ENCODE measurements at regions not wholly inside any gene's neighbourhood (a gene's known extent, or its start where the extent isn't known, plus 50 kb on each side); places are given as distances from the start of the nearest gene placed in this dataset.

DNA sequence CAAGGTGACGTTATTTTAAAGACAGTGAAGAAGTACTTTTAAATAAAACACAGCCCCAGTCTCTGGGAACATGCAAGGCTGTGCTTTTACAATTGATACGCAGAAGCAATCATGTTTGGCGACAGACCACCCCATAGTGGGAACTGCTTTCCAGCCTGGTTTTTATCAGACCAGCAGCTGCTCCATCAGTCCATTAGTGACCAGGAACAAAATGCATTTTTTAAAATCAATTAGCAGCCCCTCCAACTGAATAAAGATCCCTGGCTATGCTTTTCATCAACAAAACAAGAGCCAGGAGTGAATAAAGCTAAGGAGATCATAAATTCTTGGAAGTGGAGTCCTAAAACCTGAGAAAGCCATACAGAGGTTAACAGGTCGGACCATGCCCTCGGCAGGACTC lies 153.0 kb upstream of the TENM3 start:
- no peak for DNase-seq (ENCODE audit: low spot score)

DNA sequence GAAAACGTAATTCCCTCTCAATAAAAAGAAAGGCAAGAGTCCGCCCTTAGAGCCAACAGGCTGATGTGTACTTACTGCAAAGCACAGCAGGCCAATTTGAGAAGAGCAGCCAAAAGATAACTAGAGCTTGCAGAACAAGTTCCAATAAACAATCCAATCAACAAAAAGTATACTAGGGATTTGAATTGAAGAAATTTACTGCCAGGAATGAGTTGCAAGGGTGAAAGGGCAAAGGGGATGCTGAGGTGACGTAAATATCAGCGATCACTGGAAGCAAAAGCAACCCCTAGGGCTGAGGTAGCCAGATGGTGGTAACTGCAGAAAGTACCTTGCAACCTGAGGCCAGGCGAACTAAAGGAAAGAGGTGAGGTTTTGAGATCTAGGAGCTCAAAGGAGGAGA lies 152.1 kb upstream of the TENM3 start:
- no peak for DNase-seq (ENCODE audit: low spot score)

DNA sequence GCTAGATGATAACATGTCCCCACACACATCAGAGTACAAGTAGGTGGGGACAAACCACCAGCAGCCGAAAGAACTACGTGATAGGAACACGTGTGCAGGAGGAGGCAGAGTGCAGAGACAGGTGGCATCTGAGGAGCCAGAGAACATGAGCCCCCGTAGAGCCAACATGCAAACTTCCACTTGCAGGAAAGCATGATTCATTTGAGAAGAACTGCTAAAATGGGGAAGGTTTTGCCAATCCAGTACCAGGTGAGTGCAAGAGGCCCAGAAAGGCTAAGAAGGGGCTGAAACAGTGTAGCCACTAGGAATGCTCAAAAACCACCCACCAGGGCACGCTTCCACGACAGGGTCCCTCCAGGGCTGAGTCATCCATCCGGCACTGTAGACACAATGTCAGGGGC lies 149.8 kb upstream of the TENM3 start:
- DNase-seq (ENCODE audit: low spot score), result no peak

DNA sequence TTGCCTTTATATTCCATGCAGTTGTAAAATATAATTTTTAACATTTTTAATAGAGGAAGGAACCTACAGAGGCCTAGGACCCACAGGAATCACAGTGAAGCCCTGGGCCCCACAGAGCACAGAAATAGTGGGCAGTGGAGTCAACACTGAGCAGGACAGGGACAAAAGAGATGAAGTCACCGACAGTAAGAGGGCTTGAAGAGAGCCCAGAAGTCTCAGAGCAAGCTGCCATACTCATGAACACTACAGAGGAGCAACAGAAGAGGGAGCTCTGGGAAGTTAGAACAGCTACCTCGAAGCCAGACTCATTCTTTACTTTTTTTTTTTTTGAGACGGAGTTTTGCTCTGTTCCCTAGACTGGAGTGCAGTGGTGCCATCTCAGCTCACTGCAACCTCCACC lies 149.3 kb upstream of the TENM3 start:
- DNase-seq (ENCODE audit: low spot score), result no peak

DNA sequence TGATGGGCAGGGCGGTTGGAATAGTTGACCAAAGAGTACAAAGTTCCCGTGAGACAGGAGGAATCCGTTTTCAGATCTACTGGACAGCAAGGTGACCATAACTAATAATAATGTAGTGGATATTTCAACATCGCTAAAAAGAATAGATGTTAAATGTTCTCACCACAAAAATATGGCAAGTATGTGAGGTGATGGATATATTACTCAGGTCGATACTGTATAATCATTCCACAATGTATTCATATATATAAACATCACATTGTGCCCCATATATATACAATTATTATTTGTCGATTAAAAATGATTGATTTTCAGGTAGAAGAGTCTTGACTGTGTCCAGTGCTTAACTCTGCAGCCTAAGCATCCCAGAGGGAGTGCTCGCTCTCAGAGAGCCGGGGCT lies 141.6 kb upstream of the TENM3 start:
- no peak for DNase-seq (ENCODE audit: low spot score)

DNA sequence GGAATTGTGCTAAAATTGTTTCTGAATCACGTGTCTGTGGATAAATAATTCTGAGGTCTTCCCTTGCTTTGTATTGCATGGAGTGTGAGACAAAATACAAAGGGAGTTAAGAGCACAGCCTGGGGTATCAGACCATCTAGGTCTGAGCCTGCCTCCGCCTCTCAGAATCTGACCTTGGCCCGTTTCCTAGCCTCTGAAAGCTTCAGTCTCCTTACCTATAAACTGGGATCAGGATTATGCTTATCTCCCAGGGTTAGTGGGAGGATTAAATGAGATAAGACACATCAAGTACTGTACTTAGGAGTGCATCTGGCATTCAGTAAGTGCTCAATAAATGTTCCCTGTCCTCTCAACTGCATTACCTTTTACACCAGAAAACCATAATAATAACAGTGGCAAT lies 140.6 kb upstream of the TENM3 start:
- DNase-seq (ENCODE audit: low spot score), result no peak

DNA sequence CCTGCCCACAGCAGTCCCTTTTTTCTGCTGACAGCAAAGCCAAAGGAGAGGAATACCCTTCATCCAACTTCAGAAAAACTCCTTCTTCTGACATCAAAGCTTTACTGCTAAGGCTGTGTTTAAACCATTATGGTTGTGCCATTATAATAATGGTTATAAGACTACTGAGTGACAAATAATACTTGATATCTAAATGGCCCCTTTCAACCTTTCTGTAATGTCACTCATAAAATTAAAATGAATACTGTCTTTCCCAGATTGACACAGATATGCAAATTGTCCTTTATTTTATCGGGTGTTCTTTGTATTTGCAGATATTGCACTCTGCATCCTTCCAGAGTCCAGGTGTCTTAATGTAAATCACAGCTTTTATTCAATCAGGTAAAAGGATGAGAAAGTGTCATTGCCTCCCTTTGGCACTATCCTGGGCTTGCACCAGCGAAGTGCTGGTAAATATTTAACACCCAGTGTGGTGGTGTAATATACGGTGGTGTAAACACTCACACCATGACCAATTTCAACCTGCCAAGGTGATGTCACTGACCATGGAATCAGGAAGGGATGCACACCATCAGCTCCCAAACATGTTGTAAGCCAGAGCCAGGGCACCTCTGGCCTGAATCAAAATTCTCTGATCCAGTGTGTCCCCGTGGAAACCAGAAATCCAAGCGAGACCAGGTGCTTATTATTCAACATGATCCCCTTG lies 139.4 kb upstream of the TENM3 start:
- DNase-seq (ENCODE audit: low spot score), result no peak

DNA sequence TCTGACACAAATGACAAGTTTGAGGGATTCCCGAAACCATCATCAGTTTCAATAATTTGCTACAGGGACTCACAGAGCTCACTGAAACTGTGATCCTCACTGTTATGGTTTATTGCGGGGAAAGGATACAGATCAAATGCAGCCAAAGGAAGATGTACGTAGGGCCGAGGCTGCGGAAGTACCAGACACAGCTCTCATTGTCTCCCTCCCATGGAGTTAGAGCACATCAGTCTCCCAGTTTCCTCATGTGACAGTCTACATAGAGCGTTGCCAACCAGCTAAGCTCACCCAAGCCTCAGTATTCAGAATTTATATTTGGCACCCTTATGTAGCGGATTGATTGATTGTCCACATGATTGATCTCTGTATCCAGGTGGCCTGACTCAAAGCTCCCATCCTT lies 137.8 kb upstream of the TENM3 start:
- DNase-seq (ENCODE audit: low spot score), result no peak

DNA sequence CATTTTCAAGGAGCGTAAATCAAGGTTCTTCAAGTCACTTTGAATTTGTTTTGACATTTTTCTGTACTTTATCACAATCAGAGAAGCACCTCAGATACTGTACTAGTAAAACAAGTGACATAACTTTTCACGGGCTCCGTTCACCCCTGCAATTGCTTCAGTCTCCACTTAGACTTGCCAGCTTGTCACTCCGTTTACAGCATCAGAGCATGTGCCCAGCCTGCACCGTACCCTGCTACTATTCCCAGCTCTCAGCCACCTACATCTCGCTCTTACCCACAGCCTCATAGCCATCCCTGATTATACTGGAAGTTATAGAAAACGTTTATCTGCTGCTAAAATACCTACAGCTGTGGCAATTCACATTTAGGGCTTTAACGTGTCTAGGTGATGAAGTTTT lies 135.3 kb upstream of the TENM3 start:
- DNase-seq (ENCODE audit: low spot score), result no peak

DNA sequence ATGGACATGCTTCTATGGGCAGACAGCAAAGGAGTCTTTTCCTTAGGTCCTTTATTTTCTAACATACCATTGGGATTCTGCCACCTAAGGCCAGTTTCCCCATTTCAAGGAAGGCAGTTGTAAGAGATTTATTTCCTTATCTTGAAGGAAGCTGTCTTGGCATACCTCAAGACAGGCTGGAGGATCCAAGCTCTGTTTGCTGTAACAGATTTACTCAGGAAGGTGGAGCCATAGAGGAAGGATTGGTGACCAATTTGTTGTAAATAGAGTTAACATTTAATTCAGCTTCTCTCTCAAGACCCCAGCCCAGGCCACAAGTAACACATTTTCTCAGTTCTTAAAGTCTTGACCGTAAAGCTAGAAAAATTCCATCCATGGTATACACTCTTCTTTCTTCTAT lies 131.6 kb upstream of the TENM3 start:
- DNase-seq (ENCODE audit: low spot score), result no peak

DNA sequence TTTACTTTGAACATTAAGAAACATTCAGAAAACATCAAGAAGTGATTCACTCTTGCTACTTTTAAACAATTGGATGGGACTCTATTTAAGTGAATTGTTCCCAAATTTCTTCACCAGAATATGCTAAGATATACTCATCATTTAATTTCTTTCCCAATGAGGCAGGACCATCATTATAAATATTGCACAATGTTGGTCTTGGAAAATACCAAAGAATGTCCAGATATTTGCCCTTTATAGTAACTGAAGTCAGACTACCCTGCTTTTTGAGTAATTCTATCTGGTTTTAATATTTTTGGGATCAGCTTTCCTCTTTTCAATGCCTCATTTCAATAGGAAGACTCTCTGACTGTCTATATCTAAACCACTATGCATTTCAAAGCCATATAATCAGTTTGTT lies 129.4 kb upstream of the TENM3 start:
- no peak for DNase-seq (ENCODE audit: low spot score)

DNA sequence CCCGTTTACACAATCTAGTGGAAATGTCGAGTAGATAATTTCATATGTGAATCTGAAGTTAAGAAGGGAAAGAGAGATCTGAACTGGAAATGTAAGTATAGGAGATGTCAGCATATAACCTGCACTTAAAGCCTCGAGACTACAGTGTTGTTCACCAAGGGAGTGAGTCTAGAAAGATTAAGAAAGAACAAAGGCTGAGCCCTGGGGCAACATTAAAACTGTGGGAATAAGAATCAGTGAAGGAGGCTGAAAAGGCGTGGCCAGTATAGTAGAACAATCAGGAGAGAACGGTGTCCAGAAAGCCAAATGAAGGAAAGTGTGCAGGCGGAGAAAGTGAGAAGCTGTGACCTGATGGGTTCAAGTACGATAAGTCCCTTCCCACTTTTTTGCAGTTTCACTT lies 118.8 kb upstream of the TENM3 start:
- no peak for DNase-seq (ENCODE audit: low spot score)

DNA sequence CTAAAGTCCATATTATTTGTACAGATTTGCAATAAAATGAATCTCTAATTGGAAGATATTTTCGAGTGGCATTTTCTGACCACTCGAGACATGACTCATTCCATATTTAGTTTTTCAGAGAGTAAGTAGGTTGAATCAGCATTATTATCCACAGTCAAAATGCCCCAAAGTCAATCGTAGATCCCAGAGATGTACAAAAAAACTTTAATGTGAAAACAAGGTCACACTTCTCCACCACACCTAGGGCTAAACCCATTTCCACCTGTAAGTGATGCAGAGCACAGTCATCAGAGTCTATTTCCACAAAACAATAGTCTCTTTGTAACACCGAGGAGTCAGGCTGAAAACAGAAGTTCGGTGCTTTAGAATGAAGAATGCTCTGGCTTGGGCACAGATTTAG lies 117.1 kb upstream of the TENM3 start:
- no peak for DNase-seq (ENCODE audit: low spot score)

DNA sequence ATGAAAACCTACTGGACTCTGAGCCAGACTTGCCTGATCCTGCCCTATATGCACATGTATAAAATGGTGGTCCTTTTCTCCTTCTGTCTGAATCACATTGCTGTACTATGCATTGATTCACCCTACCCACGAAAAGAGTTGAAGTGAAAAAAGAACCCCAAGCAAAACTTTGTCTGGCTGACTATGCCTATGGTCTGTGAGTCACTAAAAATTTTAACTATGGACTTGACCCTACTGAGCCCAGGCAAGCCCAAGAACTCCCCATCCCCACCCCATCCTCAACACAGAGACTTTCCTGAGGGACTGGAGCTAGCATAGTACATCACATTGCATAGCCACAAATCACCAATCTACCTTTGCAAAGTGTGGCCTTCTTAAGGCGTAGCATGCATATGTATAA lies 116.6 kb upstream of the TENM3 start:
- DNase-seq (ENCODE audit: low spot score), result no peak

DNA sequence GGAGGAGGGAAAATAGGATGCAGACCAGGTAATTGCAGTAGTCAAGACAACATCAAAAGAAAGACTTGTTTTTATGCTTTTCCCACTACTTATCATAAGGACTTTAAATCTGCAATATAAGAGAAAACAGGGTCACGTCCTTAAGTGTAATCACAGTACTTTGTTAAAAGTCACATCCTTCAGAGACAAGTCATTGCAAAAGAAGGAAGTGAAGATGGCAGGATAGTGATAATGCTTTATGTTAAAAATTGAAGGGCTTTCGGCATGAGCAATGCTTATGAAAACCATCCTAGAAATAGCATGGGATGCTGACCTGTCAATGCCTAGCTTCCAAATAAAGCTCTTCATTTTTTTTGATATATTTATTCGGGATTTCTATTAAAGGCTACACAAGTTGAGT lies 110.2 kb upstream of the TENM3 start:
- DNase-seq (ENCODE audit: low spot score), result no peak

DNA sequence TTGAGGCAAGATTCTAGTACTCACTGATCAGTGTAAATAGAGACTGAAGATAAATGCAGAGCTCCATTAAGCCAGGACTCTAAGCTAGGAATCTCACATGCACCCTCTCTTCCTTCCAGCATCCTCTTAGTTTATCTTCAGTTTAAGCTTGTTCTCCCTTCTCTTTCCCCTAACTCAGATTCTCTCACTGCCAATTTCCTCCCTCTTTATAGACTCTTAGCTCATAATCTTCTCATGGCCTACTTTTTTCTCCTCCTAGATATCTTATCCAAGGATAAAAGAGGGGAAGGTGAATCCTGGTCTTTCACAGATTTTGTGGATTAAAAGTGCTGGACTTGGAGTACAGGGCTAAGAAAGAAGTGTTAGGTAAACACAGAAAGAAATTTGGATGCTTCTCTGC lies 108.9 kb upstream of the TENM3 start:
- no peak for DNase-seq (ENCODE audit: low spot score)

DNA sequence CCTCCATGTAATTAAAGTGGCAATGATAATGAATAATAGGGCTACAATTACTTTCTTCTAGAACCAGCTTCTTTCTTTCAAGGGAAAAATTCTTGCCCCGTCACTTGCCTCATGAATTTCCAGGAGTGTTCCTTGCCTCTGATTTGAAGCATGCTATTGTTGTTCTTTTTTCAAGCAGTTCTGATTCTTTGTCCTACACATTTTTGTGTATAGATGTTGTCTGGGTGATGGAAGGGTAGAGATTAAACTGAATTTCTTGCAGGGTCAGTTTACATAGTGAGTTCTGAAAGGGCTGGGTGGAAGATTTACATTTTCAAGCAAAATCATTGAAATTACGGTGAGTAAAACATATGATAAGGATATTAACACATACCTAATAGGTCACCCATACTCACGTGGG lies 107.0 kb upstream of the TENM3 start:
- no peak for DNase-seq (ENCODE audit: low spot score)

DNA sequence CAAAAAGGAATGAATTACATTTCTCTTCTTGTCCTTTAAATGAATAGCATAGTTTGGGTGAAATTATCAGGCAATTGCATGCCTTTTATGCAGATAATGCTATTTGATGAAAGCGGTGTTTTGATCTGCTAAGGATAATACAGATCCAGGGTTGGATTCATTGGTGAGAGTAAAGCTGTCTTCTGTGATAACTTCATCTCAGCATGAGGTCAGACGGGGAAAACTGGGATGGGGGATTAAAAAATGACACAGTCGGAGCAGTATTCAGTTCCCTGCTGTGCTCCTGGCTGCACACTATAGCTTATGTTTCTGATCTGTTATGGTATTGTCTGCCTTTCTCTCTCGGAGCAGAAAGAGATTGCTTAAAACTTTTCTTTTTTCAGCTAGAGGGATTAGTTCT lies 105.9 kb upstream of the TENM3 start:
- no peak for DNase-seq (ENCODE audit: low spot score)

DNA sequence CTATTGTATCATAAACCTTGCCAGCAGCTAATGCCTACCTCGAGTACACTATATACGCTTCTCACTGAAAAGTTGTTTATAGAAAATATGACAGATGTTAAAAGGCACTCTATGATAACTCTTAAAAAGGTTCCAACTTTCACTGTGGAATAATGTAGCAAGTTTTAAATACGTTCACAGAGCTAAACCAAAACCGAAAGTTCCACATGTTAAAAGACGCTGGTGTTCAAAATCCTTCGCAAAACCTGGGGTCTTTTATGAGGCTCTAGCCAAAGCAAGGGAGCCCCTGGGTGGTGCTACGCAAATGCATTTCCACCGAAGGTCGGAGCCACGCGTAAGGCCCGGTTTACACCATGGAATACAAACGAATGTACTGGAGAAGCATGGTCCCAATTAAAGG lies 103.7 kb upstream of the TENM3 start:
- DNase-seq (ENCODE audit: low spot score), result no peak

DNA sequence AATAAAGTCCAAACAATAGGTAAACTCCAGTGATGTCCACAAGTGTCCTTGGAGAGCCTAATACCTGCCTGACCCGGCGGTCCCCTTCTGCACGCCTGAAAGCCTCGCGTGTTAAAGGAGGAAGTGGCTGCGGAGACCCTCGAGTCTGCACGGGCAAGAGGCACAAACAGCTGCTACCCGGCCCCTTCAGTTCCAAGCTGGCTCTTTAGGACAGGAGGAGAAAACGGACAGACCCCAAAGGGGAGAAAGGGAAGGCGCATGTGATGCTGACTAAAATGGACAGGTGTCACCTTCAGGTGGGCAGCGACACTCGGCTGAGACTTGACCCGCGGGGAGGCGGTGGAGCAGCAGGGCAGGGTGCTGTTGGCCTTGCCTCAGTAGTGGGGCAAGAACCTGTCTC lies 102.7 kb upstream of the TENM3 start:
- no peak for DNase-seq (ENCODE audit: low spot score)

DNA sequence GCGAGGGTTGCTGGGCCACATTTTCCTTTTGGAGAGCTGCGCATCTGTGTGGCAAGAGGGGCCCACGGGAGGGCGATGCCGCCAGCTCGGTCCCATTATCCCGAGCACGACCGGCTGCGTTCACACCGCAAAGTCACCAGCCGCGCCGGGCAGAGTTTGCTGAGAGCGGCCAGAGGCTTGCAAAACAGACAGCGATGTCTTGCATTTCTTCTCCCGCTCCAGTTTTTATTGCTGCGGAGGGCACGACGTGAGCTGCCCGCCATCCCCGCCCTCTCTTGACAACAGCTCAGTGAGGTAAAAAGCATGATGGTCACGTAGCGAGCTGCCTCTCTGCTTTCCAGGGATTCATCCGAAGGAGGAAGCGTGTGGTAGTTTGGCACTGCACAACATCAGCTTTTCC lies 102.1 kb upstream of the TENM3 start:
- no peak for DNase-seq (ENCODE audit: low spot score)

DNA sequence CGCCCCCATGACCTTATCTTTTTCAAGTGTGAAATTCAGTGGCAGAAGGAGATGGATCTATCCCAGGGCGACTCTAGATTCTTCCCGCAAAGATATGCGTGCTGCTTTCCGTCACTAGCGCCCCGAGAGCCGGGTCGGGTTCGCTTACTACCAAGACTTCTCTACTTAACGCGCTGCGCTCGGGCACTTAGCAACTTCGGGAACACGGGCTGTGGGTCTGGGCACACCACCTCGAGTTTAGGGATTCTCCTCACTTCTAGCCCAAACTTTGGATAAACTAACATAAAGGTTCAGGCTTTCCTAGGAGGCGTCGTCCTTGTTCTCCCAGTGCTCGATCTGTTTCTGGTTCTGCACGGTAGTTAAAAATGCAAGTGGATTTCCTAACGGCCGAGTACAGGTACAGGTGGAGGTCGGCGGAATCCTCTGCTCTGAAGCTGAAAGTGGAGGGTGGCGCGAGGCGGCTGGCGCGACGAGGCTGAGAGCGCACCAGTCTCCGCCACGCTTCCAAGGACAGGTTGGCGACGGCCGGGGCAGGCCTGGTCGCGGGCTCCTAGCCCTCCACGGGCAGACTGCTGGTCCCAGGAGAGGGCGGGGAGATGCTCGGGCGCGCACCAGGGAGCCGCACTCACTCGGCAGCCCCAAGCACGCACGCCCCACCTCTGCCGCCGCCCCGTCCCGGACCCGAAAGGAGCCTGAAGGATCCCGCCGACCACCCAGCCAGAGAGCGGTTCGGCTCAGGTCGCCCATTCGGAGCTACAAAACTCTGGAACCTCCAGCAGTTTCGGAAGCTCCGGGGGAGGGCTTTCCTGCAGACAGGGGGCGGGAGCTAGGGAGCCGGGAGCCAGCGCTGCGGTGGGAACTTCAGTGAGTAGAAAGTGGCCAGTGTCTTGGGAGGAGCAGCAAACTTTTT lies 100.8 kb upstream of the TENM3 start:
- DNase-seq (ENCODE audit: low spot score), result no peak

DNA sequence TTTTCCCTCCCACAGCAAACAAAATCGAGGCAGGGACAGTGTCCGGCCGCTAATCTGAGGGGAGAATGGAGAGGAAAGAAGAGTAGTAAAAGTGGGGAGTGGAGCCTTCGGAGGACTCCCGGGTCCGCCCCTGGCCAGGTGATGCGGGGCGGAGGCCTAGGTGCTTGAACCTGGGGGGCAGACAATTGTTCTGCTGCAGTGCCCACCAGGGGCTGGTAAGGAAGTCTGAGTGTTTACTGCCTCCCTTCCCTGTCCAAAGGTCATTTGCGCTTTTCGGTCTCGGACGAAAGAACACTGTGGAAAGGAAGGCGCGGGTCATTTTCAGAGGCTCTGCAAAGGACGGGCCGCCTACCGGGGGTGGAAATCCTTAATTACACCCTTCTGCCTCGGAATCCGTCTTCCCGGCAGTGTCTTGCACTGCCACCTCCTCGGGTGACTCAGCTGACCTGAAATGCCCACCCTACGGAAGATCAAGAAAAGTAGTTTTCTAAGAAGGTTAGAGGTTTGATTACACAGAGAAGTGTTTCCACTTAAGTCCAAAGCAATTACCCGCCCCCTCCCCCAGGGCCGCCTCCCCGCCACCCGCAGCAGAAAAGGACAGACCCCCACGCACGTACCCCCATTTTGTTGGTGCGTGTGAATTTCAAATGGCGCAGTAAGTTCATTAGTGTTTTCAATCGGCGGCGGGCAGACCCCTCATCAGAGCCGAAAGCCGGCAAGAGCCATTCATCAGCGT lies 99.9 kb upstream of the TENM3 start:
- DNase-seq (ENCODE audit: low spot score), result no peak
